ENCODE measurements at regions not wholly inside any gene's neighbourhood (a gene's known extent, or its start where the extent isn't known, plus 50 kb on each side); places are given as distances from the start of the nearest gene placed in this dataset.

- Histone ChIP-seq H3K36me3 (ENCODE audit: low read length) (no peaks in the 10 kb centered on the region), H3K4me3 (ENCODE audit: insufficient read depth, low read length, poor library complexity, severe bottlenecking) (no peak overlapping the region), H3K79me2 (ENCODE audit: insufficient read depth, low read length) (no peaks in the 10 kb centered on the region), H3K9me3 (ENCODE audit: insufficient read depth, low read length) (0 out of 2 replicates have a peak, but pooled peaks cover 6% of the 10 kb centered on the region), H3K4me2 (ENCODE audit: low read depth, low read length, poor library complexity, severe bottlenecking) (no peak overlapping the region), H3K27me3 (ENCODE audit: low read length) (no peaks in the 10 kb centered on the region), H3F3A (ENCODE audit: insufficient read depth) (no peaks in the 10 kb centered on the region), H3K9me2 (replicated peaks; ENCODE audit: insufficient read depth, low read length) (no peaks in the 10 kb centered on the region), H4K20me1 (ENCODE audit: low read depth, low read length) (no peaks in the 10 kb centered on the region), H3K9ac (ENCODE audit: low read length) (no peak overlapping the region), H3K27ac (ENCODE audit: low read depth, low read length) (no peak overlapping the region), H2AFZ (ENCODE audit: low read depth, low read length, severe bottlenecking) (no peak overlapping the region)
- TF ChIP-seq CTCF (IDR thresholded peaks at IDR 0.05; ENCODE audit: insufficient read depth, low read length, poor library complexity, severe bottlenecking): no peak
- no peak for TF ChIP-seq EZH2phosphoT487 (conservative IDR thresholded peaks at IDR 0.05; ENCODE audit: low read length)
Measured at GRCh38 chr20:22901164-22901563, 133.9 kb upstream of the SSTR4 start.

- no peak overlapping the region for H3K27ac ChIP-seq (ENCODE audit: low read depth, low read length)
- H3K9ac ChIP-seq (ENCODE audit: low read length): no peak overlapping the region
- H3K79me2 ChIP-seq (ENCODE audit: insufficient read depth, low read length): no peaks in the 10 kb centered on the region
- no peaks in the 10 kb centered on the region for H3K36me3 ChIP-seq (ENCODE audit: low read length)
- H3K4me2 ChIP-seq (ENCODE audit: low read depth, low read length, poor library complexity, severe bottlenecking): no peak overlapping the region
- TF ChIP-seq EZH2phosphoT487 (conservative IDR thresholded peaks at IDR 0.05; ENCODE audit: low read length) (no peak), CTCF (IDR thresholded peaks at IDR 0.05; ENCODE audit: insufficient read depth, low read length, poor library complexity, severe bottlenecking) (no peak)
- no peaks in the 10 kb centered on the region for H4K20me1 ChIP-seq (ENCODE audit: low read depth, low read length)
- no peak overlapping the region for H2AFZ ChIP-seq (ENCODE audit: low read depth, low read length, severe bottlenecking)
- H3K4me3 ChIP-seq (ENCODE audit: insufficient read depth, low read length, poor library complexity, severe bottlenecking): no peak overlapping the region
- H3K27me3 ChIP-seq (ENCODE audit: low read length): no peaks in the 10 kb centered on the region
- no peaks in the 10 kb centered on the region for H3F3A ChIP-seq (ENCODE audit: insufficient read depth)
- 0 out of 2 replicates have a peak, but pooled peaks cover 6% of the 10 kb centered on the region for H3K9me3 ChIP-seq (ENCODE audit: insufficient read depth, low read length)
- H3K9me2 ChIP-seq (replicated peaks; ENCODE audit: insufficient read depth, low read length): no peaks in the 10 kb centered on the region
Measured at GRCh38 chr20:22901921-22902320, 133.2 kb upstream of the SSTR4 start.

GRCh38 chr20:22904386-22904785 is 130.7 kb upstream of the SSTR4 start:
- H3K27ac ChIP-seq (ENCODE audit: low read depth, low read length): no peak overlapping the region

More at GRCh38 chr20:22904386-22904785, 130.7 kb upstream of the SSTR4 start:
- Histone ChIP-seq H4K20me1 (ENCODE audit: low read depth, low read length) (no peaks in the 10 kb centered on the region), H3K9me3 (ENCODE audit: insufficient read depth, low read length) (0 out of 2 replicates have a peak, but pooled peaks cover 6% of the 10 kb centered on the region), H3K27me3 (ENCODE audit: low read length) (no peaks in the 10 kb centered on the region), H3K4me2 (ENCODE audit: low read depth, low read length, poor library complexity, severe bottlenecking) (no peak overlapping the region), H3K36me3 (ENCODE audit: low read length) (no peaks in the 10 kb centered on the region), H3K4me3 (ENCODE audit: insufficient read depth, low read length, poor library complexity, severe bottlenecking) (no peak overlapping the region), H3K79me2 (ENCODE audit: insufficient read depth, low read length) (no peaks in the 10 kb centered on the region), H3K9me2 (replicated peaks; ENCODE audit: insufficient read depth, low read length) (no peaks in the 10 kb centered on the region), H2AFZ (ENCODE audit: low read depth, low read length, severe bottlenecking) (no peak overlapping the region), H3F3A (ENCODE audit: insufficient read depth) (no peaks in the 10 kb centered on the region), H3K9ac (ENCODE audit: low read length) (no peak overlapping the region)
- TF ChIP-seq EZH2phosphoT487 (conservative IDR thresholded peaks at IDR 0.05; ENCODE audit: low read length): no peak
- no peak for TF ChIP-seq CTCF (IDR thresholded peaks at IDR 0.05; ENCODE audit: insufficient read depth, low read length, poor library complexity, severe bottlenecking)

All from SU-DHL-6 (cell line).